HG02571 (cell line): ENCODE measurements at regions not wholly inside any gene's neighbourhood (a gene's known extent, or its start where the extent isn't known, plus 50 kb on each side); places are given as distances from the start of the nearest gene placed in this dataset.

Experiments
- ATAC-seq: cut with Tn5 transposase; IDR thresholded peaks from one replicate; pipeline ENCODE4 v1.9.1; 2021; ENCODE audit warnings: mild to moderate bottlenecking, moderate library complexity; ENCODE audit not compliant: unreplicated experiment

- ATAC-seq, result no peak
Observed at GRCh38 chr2:126990200-126990599, 91.5 kb downstream of the TEX51 start.

GRCh38 chr2:126990605-126991532, 92.2 kb downstream of the TEX51 start:
- no peak for ATAC-seq

- ATAC-seq, result no peak
Observed at GRCh38 chr2:126994340-126994777, 95.7 kb downstream of the TEX51 start.

DNA sequence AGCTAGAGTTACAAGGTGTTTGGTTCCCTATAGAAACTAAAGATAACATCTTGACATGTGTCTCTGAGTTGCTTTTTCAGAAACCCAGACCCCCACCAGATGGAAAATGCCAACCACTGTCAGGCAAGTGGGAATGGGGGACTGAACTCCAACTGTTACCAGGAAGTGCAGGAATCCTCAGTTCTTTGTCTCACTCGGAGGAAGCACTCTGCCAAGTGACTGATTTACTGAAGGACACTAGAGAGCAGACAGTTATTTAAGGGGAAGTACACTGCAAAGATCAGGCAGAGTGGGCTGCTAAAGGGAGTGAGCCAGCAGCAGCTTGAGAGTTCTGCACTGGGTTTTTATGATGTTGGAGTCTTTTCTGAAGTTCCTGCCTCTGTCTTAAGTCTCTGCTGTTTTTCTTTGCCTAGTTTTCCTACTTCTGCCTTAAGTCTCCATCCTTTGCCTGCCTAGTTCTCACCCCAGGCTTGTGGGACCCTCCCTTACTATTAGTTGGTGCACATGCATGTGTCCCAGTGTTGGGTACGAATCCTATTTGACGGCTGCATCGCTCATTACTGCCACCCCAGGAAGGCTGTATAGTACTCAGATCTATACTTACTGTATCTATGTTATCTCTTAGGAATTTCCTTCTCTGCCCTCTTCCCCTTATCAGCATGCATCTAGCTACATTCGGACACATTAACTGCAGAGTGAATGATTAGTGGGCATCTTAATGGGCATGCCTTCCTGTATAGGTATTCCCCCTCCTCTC, 97.1 kb downstream of the TEX51 start:
- ATAC-seq, result no peak

DNA sequence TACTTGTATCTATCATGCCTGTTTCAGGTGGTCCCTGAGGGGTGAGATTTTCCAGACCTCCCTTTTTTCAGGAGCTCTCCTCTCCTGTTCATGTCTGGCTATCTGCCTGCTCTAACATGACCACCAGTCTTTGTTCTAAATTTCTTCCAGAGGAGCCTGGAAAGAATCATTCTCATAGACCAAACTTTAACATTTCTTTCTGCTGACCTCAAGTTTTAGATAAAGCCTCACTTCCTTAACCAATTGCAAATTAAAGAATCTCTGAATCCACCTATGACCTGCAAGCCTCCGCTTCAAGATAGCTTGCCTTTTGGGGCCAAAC, 97.6 kb downstream of the TEX51 start:
- no peak for ATAC-seq
